Keratinocyte (primary cell): ENCODE measurements at regions not wholly inside any gene's neighbourhood (a gene's known extent, or its start where the extent isn't known, plus 50 kb on each side); places are given as distances from the start of the nearest gene placed in this dataset.

Experiments used
- DNase-seq: peaks from one replicate; pipeline ENCODE4 v3.0.0-alpha.2; 2011; ENCODE audit warnings: low read depth, missing footprints, low spot score
- FAIRE-seq: peaks from 2 replicates; lab custom pipeline; 2011; peaks lifted over from hg19 to GRCh38; lab: Jason Lieb, UNC
- H2AFZ ChIP-seq: 2 replicates; pipeline ENCODE4 v1.6.0; 2012; ENCODE audit warnings: low read length, control low read depth, inconsistent platforms; ENCODE audit not compliant: control insufficient read depth
- H3K27ac ChIP-seq: 2 replicates; pipeline ENCODE4 v1.5.1; 2011; ENCODE audit warnings: low read length; ENCODE audit not compliant: control insufficient read depth, insufficient read depth
- H3K27me3 ChIP-seq: 3 replicates; pipeline ENCODE4 v1.6.0; 2011; ENCODE audit warnings: low read length; ENCODE audit not compliant: control insufficient read depth, insufficient read depth; ENCODE audit errors: extremely low read depth
- H3K36me3 ChIP-seq, 2 experiments: 2 replicates in 1 of 2; 3 replicates in 1 of 2; pipeline ENCODE4 v1.5.1; 2011; ENCODE audit warnings: low read length in 2 of 2, mild to moderate bottlenecking in 1 of 2; ENCODE audit not compliant: control insufficient read depth in 2 of 2, insufficient read depth in 2 of 2; ENCODE audit errors: extremely low read depth in 1 of 2
- H3K4me1 ChIP-seq: 3 replicates; pipeline ENCODE4 v1.5.1; 2011; ENCODE audit warnings: low read length; ENCODE audit not compliant: control insufficient read depth, insufficient read depth; ENCODE audit errors: extremely low read depth
- H3K4me2 ChIP-seq: 3 replicates; pipeline ENCODE4 v1.6.0; 2011; ENCODE audit warnings: low read depth, low read length; ENCODE audit not compliant: control insufficient read depth, insufficient read depth; ENCODE audit errors: extremely low read depth
- H3K4me3 ChIP-seq, 3 experiments: fragments of 200-600 bp in 1 of 3; sonication (generic) in 1 of 3; 2 replicates in 2 of 3; 3 replicates in 1 of 3; pipeline ENCODE4 v1.5.1; 2011 to 2016; ENCODE audit warnings: low read length in 3 of 3, mild to moderate bottlenecking in 3 of 3, control low read depth in 2 of 3, inconsistent platforms in 1 of 3, low read depth in 1 of 3, mixed read lengths in 1 of 3, mixed run types in 1 of 3, moderate library complexity in 1 of 3; ENCODE audit not compliant: control insufficient read depth in 2 of 3, insufficient read depth in 2 of 3; ENCODE audit errors: extremely low read depth in 1 of 3
- H3K79me2 ChIP-seq: 2 replicates; pipeline ENCODE4 v1.6.0; 2012; ENCODE audit warnings: low read length; ENCODE audit not compliant: control insufficient read depth, insufficient read depth
- H3K9ac ChIP-seq: 3 replicates; pipeline ENCODE4 v1.6.0; 2011; ENCODE audit warnings: low read length; ENCODE audit not compliant: control insufficient read depth, insufficient read depth; ENCODE audit errors: extremely low read depth
- H3K9me1 ChIP-seq: 3 replicates; pipeline ENCODE4 v1.6.0; 2011; ENCODE audit warnings: low read length; ENCODE audit not compliant: control insufficient read depth, insufficient read depth; ENCODE audit errors: extremely low read depth
- H3K9me3 ChIP-seq: 2 replicates; pipeline ENCODE4 v1.5.1; 2012; ENCODE audit warnings: low read depth, low read length; ENCODE audit not compliant: control insufficient read depth
- H4K20me1 ChIP-seq: 3 replicates; pipeline ENCODE4 v1.6.0; 2011; ENCODE audit warnings: low read length; ENCODE audit not compliant: control insufficient read depth, insufficient read depth; ENCODE audit errors: extremely low read depth
- EZH2 ChIP-seq: IDR thresholded peaks from one replicate; pipeline ENCODE4 v1.6.1; 2012; ENCODE audit warnings: inconsistent platforms, mild to moderate bottlenecking, low read length, moderate library complexity
- dilution Hi-C: fragments of 300-500 bp; cut with MboI; formaldehyde crosslinking; loops from one replicate; pipeline ENCODE4 v1.7.0; 2020; ENCODE audit warnings: low sequenced_read_pairs; ENCODE audit not compliant: extremely low pct_ligation_motif_present
- TF ChIP-seq, protein P1 (sequence below), 3 experiments: IDR thresholded peaks in 1 of 3; conservative IDR thresholded peaks in 1 of 3; optimal IDR thresholded peaks in 1 of 3; 2 replicates in 2 of 3; 3 replicates in 1 of 3; pipeline versions ENCODE3 to v1.5.1; 2011; ENCODE audit warnings: low read length in 3 of 3, mild to moderate bottlenecking in 3 of 3, moderate library complexity in 2 of 3, control low read depth in 1 of 3, inconsistent platforms in 1 of 3; ENCODE audit not compliant: insufficient read depth in 2 of 3; ENCODE audit errors: extremely low read depth in 1 of 3

DNA sequence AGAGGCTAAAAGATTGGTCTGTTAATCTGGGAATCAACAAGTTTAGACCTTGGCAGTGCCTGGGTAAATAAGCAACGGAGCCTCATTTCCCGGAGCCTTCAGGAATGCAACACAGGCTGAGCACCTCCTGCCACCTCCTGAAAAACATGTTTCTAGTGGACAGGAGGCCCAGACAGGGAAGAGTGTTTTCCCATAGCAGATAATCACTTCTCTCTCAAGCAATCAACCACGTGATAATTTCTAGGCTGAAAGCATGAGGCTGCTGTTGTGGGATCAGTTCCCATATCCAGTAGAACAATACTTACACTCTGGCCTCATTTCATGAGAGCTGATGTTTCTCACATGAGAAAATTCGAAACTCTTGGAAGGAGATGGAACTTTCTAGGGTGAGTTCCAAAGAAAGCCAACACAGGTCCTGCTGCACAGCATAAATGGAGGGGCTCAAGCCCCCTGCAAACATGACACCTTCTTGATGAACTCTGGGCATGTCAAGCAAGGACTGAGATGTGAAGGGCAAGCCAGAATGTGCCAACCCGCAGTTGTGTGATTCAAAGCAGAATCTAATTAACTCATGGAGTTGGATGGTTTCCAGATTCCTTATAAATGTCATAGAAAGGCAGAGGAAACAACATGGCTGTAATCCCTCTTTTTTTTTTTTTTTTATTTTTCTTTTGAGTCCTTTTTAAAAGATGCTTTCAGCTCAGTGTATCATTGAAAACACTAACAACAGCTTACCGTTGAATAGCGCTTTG is 228.5 kb upstream of the SESN3 start:
- Histone ChIP-seq H3K27me3 (no peaks in the 10 kb centered on the region), H4K20me1 (no peaks in the 10 kb centered on the region), H3K9ac (no peak overlapping the region), H3K4me3 (no peak overlapping the region), H3K4me1 (peaks cover 9% of the 10 kb centered on the region), H3K27ac (no peak overlapping the region), H3K9me3 (peaks cover 8% of the 10 kb centered on the region), H3K9me1 (no peaks in the 10 kb centered on the region), H3K4me2 (no peak overlapping the region), H3K79me2 (no peaks in the 10 kb centered on the region), H3K36me3 (no peaks in the 10 kb centered on the region), H2AFZ (peak overlapping the region; percentile 27)
- DNase-seq (no peak), FAIRE-seq (peak; percentile 74)
- dilution Hi-C loops = no loop called here
- TF ChIP-seq, protein P1, sequence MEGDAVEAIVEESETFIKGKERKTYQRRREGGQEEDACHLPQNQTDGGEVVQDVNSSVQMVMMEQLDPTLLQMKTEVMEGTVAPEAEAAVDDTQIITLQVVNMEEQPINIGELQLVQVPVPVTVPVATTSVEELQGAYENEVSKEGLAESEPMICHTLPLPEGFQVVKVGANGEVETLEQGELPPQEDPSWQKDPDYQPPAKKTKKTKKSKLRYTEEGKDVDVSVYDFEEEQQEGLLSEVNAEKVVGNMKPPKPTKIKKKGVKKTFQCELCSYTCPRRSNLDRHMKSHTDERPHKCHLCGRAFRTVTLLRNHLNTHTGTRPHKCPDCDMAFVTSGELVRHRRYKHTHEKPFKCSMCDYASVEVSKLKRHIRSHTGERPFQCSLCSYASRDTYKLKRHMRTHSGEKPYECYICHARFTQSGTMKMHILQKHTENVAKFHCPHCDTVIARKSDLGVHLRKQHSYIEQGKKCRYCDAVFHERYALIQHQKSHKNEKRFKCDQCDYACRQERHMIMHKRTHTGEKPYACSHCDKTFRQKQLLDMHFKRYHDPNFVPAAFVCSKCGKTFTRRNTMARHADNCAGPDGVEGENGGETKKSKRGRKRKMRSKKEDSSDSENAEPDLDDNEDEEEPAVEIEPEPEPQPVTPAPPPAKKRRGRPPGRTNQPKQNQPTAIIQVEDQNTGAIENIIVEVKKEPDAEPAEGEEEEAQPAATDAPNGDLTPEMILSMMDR (optimal IDR thresholded peaks at IDR 0.05 in 1 of 3, IDR thresholded peaks at IDR 0.05 in 1 of 3, conservative IDR thresholded peaks at IDR 0.05 in 1 of 3; ENCODE audit: extremely low read depth in 1 of 3, insufficient read depth in 2 of 3, low read length in 3 of 3) = no peak
- no peak for TF ChIP-seq EZH2

DNA sequence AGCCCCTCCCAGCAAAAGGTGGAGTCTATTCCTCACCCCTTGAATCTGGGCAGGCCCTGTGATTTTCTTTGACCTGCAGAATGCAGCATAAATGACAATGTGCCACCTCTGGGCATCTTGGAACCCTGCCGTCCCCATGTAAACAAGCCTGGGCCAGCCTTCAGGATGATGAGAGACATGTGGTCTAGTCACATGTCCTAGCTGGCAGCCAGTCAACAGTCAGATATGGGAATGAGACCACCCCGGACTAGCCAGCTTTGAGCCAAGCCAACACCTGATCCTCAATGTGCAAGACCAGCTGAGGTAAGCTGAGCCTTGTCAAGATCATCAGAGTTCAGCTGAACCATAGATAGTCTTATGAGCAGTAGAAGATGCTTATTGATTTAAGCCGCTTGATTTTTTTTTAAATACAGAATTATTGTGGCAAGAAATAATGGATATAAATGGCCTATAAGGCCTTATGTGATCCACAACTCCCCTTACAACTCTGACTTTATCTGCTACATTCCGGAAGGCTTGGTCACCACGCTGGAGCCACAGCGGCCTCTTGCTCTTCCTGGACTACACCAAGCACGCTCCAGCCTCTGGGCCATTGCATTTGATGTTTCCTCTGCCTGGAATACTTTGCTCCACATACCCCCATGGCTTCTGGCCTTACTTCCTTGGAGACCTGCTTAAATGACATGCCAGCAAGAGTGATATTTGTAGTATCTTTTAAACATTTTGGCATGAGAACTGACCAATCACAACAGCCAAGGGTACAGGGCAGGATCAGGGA is 225.9 kb upstream of the SESN3 start:
- DNase-seq = no peak
- peaks cover 34% of the 10 kb centered on the region for H3K4me1 ChIP-seq
- H3K9ac ChIP-seq = no peak overlapping the region
- H3K9me3 ChIP-seq = peaks cover 8% of the 10 kb centered on the region
- no peak overlapping the region for H3K4me3 ChIP-seq
- dilution Hi-C loops = no loop called here
- no peak overlapping the region for H2AFZ ChIP-seq
- no peak overlapping the region for H3K27ac ChIP-seq
- no peaks in the 10 kb centered on the region for H4K20me1 ChIP-seq
- no peaks in the 10 kb centered on the region for H3K79me2 ChIP-seq
- no peaks in the 10 kb centered on the region for H3K36me3 ChIP-seq
- no peaks in the 10 kb centered on the region for H3K9me1 ChIP-seq
- no peak overlapping the region for H3K4me2 ChIP-seq
- no peaks in the 10 kb centered on the region for H3K27me3 ChIP-seq
- FAIRE-seq = no peak
- no peak for TF ChIP-seq EZH2
- TF ChIP-seq, protein P1 (optimal IDR thresholded peaks at IDR 0.05 in 1 of 3, IDR thresholded peaks at IDR 0.05 in 1 of 3, conservative IDR thresholded peaks at IDR 0.05 in 1 of 3; ENCODE audit: extremely low read depth in 1 of 3, insufficient read depth in 2 of 3, low read length in 3 of 3) = no peak
